Parathyroid adenoma (tissue), 2 donors: ENCODE measurements at regions not wholly inside any gene's neighbourhood (a gene's known extent, or its start where the extent isn't known, plus 50 kb on each side); places are given as distances from the start of the nearest gene placed in this dataset.

Experiments
- H2AFZ ChIP-seq: fragments of 300-600 bp; sonication (generic); one replicate; pipeline ENCODE4 v1.7.0; 2017; ENCODE audit warnings: antibody characterized with exemption, mild to moderate bottlenecking
- H3K27ac ChIP-seq: fragments of 300-600 bp; sonication (generic); one replicate; pipeline ENCODE4 v1.7.0; 2017
- H3K27me3 ChIP-seq: fragments of 300-600 bp; sonication (generic); one replicate; pipeline ENCODE4 v1.7.0; 2017; ENCODE audit warnings: low read length; ENCODE audit not compliant: control insufficient read depth, insufficient read depth
- H3K36me3 ChIP-seq: fragments of 300-600 bp; sonication (generic); one replicate; pipeline ENCODE4 v1.7.0; 2017; ENCODE audit warnings: low read length; ENCODE audit not compliant: control insufficient read depth, insufficient read depth
- H3K4me1 ChIP-seq: fragments of 300-600 bp; sonication (generic); one replicate; pipeline ENCODE4 v1.7.0; 2017; ENCODE audit warnings: control low read depth
- H3K4me2 ChIP-seq: fragments of 300-600 bp; sonication (generic); one replicate; pipeline ENCODE4 v1.7.0; 2017; ENCODE audit warnings: low read length
- H3K4me3 ChIP-seq: fragments of 300-600 bp; sonication (generic); one replicate; pipeline ENCODE4 v1.7.0; 2017; ENCODE audit warnings: low read depth, low read length
- H3K79me2 ChIP-seq: fragments of 300-600 bp; sonication (generic); one replicate; pipeline ENCODE4 v1.7.0; 2017; ENCODE audit warnings: control low read depth
- H3K9ac ChIP-seq: fragments of 300-600 bp; sonication (generic); one replicate; pipeline ENCODE4 v1.7.0; 2017; ENCODE audit warnings: mild to moderate bottlenecking
- H3K9me3 ChIP-seq: fragments of 300-600 bp; sonication (generic); one replicate; pipeline ENCODE4 v1.7.0; 2017; ENCODE audit warnings: low read length; ENCODE audit not compliant: control insufficient read depth
- CTCF ChIP-seq: fragments of 300-600 bp; sonication (generic); IDR thresholded peaks from one replicate; pipeline ENCODE4 v1.7.0; 2017; ENCODE audit warnings: antibody characterized with exemption, mild to moderate bottlenecking
- donor health status: primary hyperparathyroidism.

GRCh38 chr20:10986586-10986985 is 312.8 kb upstream of the JAG1 start:
- Histone ChIP-seq H3K36me3 (no peaks in the 10 kb centered on the region), H3K9ac (no peak overlapping the region), H3K4me2 (no peak overlapping the region), H3K27ac (no peak overlapping the region), H3K79me2 (no peaks in the 10 kb centered on the region), H2AFZ (no peak overlapping the region), H3K9me3 (no peaks in the 10 kb centered on the region), H3K4me3 (no peak overlapping the region), H3K27me3 (no peaks in the 10 kb centered on the region), H3K4me1 (no peaks in the 10 kb centered on the region)
- no peak for TF ChIP-seq CTCF

GRCh38 chr20:10987651-10988383 is 314.0 kb upstream of the JAG1 start:
- Histone ChIP-seq H3K27me3 (no peaks in the 10 kb centered on the region), H3K4me2 (no peak overlapping the region), H3K4me3 (no peak overlapping the region), H3K9me3 (no peaks in the 10 kb centered on the region), H3K79me2 (no peaks in the 10 kb centered on the region), H3K4me1 (no peaks in the 10 kb centered on the region), H3K36me3 (no peaks in the 10 kb centered on the region), H3K9ac (no peak overlapping the region), H3K27ac (no peak overlapping the region), H2AFZ (no peak overlapping the region)
- no peak for TF ChIP-seq CTCF

- H3K9ac ChIP-seq, result no peak overlapping the region
- H3K36me3 ChIP-seq, result no peaks in the 10 kb centered on the region
- no peak overlapping the region for H3K4me3 ChIP-seq
- H3K27ac ChIP-seq, result no peak overlapping the region
- no peak overlapping the region for H2AFZ ChIP-seq
- no peak overlapping the region for H3K4me2 ChIP-seq
- H3K9me3 ChIP-seq, result no peaks in the 10 kb centered on the region
- H3K4me1 ChIP-seq, result no peaks in the 10 kb centered on the region
- TF ChIP-seq CTCF, result no peak
- H3K27me3 ChIP-seq, result no peaks in the 10 kb centered on the region
- no peaks in the 10 kb centered on the region for H3K79me2 ChIP-seq
Measured at GRCh38 chr20:10990625-10991382, 317.0 kb upstream of the JAG1 start.

- H3K4me3 ChIP-seq, result no peak overlapping the region
- H3K9me3 ChIP-seq, result no peaks in the 10 kb centered on the region
- no peaks in the 10 kb centered on the region for H3K36me3 ChIP-seq
- no peak overlapping the region for H3K4me2 ChIP-seq
- no peak overlapping the region for H2AFZ ChIP-seq
- no peaks in the 10 kb centered on the region for H3K79me2 ChIP-seq
- H3K27ac ChIP-seq, result no peak overlapping the region
- H3K27me3 ChIP-seq, result no peaks in the 10 kb centered on the region
- H3K4me1 ChIP-seq, result no peaks in the 10 kb centered on the region
- TF ChIP-seq CTCF, result no peak
- H3K9ac ChIP-seq, result no peak overlapping the region
Measured at GRCh38 chr20:10992731-10993130, 318.9 kb upstream of the JAG1 start.
